GM23338 (cell line): ENCODE measurements at regions not wholly inside any gene's neighbourhood (a gene's known extent, or its start where the extent isn't known, plus 50 kb on each side); places are given as distances from the start of the nearest gene placed in this dataset.

Experiments used
- CREB1 ChIP-seq: fragments of 250-450 bp; sonication (Bioruptor Pico); IDR thresholded peaks from 2 replicates; pipeline ENCODE4 v1.5.0; 2020; ENCODE audit warnings: low read depth, mild to moderate bottlenecking, moderate library complexity
- CTCF ChIP-seq, 2 experiments: fragments of 200-600 bp in 1 of 2; sonication (generic) in 1 of 2; conservative IDR thresholded peaks; 2 replicates each; pipeline versions ENCODE4 v1.5.1 to v1.6.1; 2016 to 2017; ENCODE audit warnings: antibody characterized with exemption in 2 of 2, low read depth in 2 of 2, mild to moderate bottlenecking in 2 of 2, moderate library complexity in 1 of 2
- EZH2phosphoT487 ChIP-seq: fragments of 200-600 bp; sonication (generic); IDR thresholded peaks from one replicate; pipeline ENCODE4 v1.8.1; 2018; ENCODE audit warnings: antibody characterized with exemption; ENCODE audit not compliant: unreplicated experiment
- POLR2AphosphoS5 ChIP-seq: IDR thresholded peaks from 2 replicates; pipeline ENCODE4 v1.6.1; 2016; ENCODE audit warnings: antibody characterized with exemption, low read depth

GRCh38 chr12:71219224-71219623 lies 61.4 kb upstream of the TSPAN8 start:
- TF ChIP-seq EZH2phosphoT487 = no peak
- TF ChIP-seq CTCF (conservative IDR thresholded peaks at IDR 0.05; ENCODE audit: low read depth in 2 of 2) = no peak
- TF ChIP-seq CREB1 (CRISPR knock-in tag) = no peak
- no peak for TF ChIP-seq POLR2AphosphoS5
